ENCODE measurements at regions not wholly inside any gene's neighbourhood (a gene's known extent, or its start where the extent isn't known, plus 50 kb on each side); places are given as distances from the start of the nearest gene placed in this dataset.

DNA sequence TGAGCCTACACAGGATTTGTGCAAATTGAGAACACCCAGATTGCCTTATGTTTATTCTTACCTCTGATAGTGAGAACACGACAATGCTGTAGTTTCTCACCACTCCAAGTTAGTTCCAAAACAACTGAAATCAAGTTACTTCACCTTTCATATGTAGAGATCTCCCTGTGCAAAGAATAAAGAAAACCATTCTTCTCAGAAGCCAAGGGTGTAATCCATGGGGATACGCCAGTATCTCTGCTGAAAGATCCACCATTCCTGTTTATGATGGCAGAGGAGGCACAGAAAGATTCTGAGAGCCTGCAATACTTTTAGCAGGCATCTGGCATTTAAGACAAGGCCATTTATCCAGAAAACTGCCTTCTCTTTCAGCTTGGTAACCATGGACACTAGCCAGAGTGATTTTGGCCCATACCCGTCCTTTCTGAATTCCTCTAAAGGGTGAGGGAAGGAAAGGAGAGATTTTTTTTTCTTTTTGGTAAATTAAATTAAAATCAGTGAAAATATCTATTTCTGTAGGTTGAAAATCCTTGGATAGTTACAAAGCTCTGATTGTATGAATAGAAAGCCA lies 355.4 kb upstream of the FAR2 start:
- TF ChIP-seq, protein P1, sequence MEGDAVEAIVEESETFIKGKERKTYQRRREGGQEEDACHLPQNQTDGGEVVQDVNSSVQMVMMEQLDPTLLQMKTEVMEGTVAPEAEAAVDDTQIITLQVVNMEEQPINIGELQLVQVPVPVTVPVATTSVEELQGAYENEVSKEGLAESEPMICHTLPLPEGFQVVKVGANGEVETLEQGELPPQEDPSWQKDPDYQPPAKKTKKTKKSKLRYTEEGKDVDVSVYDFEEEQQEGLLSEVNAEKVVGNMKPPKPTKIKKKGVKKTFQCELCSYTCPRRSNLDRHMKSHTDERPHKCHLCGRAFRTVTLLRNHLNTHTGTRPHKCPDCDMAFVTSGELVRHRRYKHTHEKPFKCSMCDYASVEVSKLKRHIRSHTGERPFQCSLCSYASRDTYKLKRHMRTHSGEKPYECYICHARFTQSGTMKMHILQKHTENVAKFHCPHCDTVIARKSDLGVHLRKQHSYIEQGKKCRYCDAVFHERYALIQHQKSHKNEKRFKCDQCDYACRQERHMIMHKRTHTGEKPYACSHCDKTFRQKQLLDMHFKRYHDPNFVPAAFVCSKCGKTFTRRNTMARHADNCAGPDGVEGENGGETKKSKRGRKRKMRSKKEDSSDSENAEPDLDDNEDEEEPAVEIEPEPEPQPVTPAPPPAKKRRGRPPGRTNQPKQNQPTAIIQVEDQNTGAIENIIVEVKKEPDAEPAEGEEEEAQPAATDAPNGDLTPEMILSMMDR (IDR thresholded peaks at IDR 0.05): no peak
- no peak for TF ChIP-seq POLR2A (IDR thresholded peaks at IDR 0.05)
